ENCODE measurements at regions not wholly inside any gene's neighbourhood (a gene's known extent, or its start where the extent isn't known, plus 50 kb on each side); places are given as distances from the start of the nearest gene placed in this dataset.

DNA sequence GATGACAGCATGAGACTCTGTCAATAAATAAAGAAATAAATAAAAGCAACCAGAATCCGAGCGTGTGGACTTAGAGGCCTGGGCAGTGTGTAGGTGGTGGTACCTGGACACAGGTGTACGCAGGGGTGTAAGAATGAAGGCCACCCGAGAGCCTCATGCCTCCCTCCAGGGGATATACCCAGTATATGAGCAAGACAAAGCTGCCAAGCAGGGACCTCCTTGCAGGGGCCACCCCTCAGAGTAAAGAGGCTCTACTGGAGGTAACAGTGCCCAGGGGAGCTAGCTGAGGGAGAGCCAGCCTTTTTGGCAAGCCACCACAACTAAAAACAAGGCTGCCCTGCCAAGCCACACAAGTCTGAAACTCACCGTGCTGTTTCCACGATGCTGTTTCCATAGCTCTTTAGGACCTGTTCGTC, 179.2 kb upstream of the RAB4A start:
- no peak for DNase-seq (ENCODE audit: low read depth in 2 of 2)

DNA sequence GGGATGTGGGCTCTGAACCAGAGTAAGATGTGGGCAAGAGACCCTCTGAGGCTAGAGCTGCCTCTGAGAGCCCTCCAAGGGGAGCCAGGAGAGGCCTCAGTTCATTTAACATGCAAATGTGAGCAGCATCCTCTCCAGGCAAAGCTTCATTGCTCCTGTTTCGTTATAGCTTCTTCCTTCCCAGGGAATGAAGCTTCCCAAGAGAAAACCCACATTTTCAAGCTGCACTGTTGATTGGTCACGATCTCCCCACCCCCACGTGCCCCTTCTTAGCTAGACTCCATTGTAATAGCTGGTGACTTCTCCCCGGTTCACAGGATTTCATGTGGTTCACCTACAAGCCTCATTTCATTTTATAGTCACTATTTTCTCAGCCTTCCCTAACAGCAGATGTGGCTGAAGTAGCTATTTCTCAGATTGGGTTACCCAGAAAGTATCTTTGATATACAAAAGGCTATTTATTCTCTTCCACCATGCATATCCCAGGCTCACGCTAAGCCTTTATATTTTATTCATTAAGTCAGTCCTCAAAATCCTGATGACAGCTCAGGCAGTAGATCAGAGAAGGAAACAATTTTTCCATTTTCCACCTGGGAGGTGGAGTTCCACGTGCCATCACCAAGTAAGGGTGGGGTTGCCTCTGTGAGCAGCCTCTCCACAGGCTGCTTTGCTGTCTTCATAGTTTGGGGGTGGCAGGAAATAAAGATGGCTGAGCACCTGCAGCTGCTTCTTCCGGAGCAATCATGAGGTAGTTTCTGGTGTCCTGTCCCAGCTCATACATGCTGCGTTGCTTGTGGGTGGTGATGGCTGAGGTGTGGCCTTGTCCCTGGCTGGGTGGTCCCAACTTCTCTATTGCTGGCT, 178.3 kb upstream of the RAB4A start:
- DNase-seq (ENCODE audit: low read depth in 2 of 2): no peak

DNA sequence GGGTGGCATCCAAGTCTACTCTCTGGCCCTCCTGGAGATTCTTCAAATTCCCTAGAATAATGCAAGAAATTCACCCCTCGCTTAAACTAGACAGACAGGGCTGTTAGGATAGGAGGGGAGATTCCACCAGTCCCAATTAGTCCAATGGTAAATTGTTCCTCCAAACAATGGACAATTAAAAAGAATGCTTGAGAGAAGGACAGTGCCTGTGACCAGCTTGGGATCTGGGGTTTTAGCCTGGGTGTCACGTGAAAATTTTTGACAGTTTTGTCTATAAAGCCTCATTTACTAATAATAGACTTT, 177.7 kb upstream of the RAB4A start:
- no peak for DNase-seq (ENCODE audit: low read depth in 2 of 2)

DNA sequence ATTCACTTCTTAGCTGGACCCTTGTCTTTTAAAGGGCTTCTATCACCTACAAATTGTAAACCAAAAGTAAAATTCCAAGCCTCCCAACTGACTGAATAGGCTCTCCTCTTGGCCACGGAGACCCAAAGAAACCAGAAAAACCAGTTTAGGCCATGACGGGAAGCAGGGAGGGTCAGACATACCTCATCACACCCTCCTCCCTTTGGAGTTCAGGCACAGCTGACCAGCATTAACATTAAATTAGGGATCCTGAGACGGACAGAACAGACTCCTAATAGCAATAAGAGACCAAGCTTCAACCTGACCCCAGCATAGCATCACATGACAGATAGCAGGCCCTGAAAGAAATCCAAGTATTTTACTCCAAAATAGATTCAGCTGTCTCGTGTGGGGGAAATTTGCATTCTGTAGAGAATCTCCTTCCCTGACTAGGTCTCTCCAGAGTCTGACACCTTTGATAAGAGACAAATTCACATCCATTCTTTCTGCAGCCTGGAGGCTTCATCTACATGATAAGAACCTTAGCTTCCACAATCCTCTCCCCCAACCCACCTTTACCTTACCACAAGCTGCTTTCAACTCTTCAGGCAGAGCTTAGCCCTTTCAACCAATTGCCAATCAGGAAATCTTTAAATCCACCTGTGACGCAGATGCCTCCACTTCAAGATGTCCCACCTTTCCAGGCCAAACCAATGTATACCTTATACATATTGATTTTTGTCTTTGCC, 177.1 kb upstream of the RAB4A start:
- no peak for DNase-seq (ENCODE audit: low read depth in 2 of 2)

DNA sequence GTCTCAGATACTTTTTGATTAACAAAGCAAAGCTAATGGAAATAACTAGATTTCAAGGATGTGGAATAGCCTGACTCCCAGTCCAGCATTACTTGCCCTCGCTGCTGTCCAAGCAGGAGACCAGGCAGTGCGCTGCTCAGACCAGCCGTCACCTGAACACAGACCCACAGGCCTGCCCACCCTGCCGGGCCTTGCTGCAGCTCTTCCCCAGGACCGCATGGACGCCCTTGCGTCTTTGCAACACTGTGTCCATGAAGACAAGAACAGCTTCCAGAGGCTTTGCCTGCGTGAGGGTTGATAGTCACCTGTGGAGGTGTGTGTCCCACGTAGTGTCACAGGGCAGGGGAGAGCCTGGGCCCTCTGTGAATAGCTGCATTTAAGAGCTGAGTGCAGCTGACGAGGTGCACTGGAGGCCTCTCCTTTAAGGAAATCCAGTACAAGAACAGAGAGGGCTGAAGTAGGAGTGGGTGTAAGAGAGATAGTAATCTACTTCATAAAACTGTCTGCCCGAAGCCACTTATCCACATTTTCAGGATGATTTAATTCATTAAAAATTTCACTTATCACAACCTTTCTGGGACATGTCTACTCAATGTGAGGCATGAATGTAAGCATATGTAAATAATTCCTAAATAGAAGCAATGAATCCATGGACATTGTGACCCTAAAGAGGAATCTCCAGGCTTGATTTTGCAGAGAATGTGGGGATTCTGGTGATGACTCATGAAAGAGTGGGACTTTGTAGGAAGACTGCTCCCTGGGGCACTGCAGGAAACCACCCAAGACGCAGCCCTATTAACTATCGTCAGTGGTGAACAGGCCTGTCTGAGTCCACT, 176.2 kb upstream of the RAB4A start:
- DNase-seq (ENCODE audit: low read depth in 2 of 2): no peak

DNA sequence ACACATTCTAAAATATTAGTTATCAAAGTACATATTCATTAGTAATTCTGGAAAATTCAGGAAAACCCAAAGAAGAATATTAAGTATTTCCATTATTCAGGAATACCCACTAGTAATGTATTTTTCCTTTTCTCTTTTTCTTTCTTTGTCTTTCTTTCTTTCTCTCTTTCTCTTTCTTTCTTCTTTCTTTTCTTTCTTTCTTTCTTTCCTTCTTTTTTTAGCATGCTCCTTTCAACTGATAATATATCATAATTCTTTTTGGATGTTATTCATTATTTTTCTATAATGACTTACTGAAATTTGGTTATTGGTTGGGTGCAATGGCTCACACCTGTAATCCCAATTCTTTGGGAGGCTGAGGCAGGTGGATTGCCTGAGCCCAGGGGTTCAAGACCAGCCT, 175.6 kb upstream of the RAB4A start:
- no peak for DNase-seq (ENCODE audit: low read depth in 2 of 2)

DNA sequence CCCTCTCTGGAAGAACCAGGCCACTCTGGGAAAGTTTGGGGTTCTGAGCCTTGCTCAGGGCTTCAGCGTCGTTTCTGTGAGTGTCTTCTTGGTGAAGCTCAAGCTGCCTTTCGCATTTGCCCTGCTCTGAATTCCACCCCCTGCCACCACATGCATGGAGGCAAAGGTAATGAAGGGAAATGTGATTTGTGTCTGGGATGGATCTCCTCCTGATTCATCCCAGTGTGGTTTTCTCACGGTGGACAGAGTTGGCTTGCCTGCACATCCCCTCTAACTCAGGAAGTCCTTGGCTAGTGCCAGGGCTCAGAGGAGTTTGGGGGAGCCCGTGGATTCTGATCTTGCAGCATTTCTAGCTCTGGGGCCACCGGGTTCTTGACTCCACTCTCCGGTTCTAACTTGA, 173.6 kb upstream of the RAB4A start:
- no peak for DNase-seq (ENCODE audit: low read depth in 2 of 2)

DNA sequence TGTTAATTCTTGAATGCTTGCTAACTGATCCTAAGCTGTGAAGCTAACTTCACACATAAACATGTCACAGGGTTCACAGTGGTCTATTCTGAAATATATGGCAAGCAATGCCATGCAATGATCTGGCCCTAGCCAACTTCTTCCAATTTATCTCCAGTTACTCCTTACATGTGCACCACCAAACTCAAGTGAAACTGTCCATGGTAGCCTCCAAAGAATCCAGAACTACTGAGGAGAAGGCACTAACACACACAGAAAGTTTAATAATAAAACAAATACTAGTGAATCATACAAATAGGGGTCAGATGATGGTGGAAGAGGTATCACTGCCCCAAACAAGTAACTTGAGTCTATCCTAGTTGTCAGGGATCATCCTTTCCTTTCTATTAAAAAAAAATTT, 172.6 kb upstream of the RAB4A start:
- DNase-seq (ENCODE audit: low read depth in 2 of 2): no peak

DNA sequence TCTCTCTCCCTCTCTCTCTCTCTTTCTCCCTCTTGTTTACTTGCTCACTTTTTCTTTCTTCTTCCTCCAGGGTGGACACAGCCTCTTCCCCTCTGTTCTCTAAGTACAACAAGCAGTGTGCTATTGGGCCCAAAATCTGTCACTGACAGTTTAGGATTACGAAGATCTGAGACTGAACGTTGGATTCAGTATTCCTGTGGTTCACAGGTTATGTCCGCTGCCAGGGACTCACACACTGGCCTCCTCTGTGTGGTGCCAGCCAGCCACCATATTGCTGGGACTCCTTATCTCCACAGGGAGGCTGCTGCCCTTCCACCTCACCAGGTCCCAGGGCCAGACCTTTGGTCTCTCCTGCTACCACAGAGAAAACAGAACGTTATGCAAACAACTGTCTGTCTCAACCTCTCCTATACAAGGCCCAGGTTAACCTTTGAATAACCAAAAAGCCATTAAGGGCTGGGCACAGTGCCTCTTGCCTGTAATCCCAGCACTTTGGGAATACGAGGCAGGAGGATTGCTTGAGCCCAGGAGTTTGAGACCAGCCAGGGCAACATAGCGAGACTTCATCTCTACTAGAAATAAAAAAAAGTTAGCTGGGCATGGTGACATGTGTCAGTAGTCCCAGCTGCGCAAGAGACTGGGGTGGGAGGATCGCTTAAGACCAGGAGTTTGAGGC, 171.9 kb upstream of the RAB4A start:
- no peak for DNase-seq (ENCODE audit: low read depth in 2 of 2)

DNA sequence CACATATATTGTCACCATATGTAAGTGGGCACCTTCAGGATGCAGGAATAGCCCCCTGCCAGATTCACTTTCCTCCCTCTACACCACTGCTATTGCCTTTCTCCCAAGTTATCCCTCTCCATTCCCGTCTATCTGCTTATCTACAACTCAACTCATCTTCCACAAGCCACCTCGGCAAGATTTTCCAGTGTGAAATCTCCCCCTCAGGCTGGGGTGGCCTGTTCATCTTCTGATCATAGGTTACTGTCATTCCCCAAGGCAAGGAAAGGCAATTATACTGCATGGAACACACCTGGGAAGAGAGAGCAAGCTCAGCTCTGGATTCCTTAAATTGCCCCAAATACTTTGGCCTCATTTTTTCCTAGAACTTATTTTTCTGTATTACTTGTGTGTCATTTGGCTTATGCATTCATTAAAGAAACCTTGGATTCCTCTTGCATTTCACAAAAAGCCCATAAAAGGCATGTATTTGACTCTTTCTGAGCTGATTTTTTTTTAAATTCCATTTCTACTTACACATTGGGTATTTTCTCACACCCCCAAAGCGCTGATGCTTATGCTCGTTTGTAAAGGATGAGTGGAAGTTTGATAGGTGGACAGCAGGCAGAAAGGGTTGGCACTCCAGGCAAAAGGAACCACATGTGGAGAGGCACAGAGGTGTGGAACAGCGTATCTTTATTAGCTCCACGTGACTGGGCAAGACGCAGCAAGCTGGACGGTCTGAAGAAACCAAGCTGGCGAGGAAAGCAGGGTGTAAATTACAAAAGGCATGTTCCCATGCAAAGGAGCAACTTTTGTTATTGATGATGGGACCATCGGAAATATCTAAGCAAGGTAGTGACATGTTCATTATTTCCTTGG, 169.7 kb upstream of the RAB4A start:
- no peak for DNase-seq (ENCODE audit: low read depth in 2 of 2)

DNA sequence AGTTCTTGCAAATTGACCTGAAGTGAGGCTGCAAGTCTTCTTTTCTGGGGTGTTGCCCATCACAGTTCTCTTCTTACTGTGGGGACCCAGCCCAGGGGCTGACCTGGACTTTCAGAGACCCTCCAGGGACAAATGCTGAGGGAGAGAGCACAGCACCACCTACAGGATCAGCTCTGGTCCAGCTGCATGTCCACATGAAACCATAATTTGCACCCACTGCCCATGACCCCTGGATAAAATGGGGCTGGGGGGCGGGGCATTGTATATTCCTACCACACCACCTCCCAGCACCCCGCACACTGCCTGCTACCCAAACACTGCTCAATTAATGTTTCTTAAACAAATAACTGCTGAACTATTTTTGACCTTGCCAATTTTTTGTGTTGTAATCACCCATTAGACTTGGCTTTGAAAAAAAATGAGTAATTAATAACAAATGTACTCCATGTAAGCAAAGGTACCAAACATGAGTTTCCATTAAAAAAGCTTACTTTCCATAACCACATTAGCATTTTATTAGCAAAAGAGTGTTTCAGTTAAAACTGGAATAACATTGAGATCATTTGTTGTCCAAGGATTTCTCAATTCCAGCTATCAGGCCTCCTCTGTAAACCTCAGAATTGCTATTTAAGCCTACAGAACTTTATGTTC, 168.0 kb upstream of the RAB4A start:
- no peak for DNase-seq (ENCODE audit: low read depth in 2 of 2)

DNA sequence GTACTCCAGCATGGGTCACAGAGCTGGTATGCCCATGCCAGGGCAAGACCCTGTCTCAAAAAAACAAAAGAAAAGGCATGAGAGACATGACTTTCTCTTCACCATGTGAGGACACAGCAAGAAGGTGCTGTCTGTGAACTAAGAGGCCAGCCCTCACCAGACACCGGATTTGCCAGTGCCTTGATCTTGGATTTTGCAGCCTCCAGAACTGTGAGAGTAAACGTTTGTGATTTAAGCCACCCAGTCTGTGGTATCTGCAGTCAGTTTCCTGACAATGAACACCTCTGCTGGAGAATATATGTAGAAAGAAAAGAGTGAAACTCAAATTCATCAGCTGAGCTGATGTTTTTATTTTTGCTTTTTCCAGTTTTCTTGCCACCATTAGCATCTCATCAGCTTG, 166.3 kb upstream of the RAB4A start:
- DNase-seq (ENCODE audit: low read depth in 2 of 2): no peak

DNA sequence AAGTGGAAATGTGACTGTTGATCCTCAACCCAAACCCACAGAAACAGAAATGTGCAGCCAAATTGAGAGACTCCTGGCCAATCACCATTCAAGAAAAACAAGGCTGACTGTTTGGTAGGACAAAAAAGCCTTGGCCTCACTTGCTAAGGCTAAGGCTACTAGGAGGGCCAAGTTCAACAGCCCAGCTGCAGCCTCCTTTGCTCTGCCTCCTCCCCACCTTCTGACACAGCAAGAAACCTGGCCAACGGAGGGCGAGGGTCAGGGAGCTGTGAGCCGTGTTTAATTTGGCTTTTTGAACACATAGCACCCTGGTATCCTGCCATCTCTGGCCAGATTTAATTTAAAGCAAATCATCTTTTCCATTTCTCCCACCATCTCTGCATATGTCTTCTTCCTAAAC, 165.8 kb upstream of the RAB4A start:
- DNase-seq (ENCODE audit: low read depth in 2 of 2): no peak

DNA sequence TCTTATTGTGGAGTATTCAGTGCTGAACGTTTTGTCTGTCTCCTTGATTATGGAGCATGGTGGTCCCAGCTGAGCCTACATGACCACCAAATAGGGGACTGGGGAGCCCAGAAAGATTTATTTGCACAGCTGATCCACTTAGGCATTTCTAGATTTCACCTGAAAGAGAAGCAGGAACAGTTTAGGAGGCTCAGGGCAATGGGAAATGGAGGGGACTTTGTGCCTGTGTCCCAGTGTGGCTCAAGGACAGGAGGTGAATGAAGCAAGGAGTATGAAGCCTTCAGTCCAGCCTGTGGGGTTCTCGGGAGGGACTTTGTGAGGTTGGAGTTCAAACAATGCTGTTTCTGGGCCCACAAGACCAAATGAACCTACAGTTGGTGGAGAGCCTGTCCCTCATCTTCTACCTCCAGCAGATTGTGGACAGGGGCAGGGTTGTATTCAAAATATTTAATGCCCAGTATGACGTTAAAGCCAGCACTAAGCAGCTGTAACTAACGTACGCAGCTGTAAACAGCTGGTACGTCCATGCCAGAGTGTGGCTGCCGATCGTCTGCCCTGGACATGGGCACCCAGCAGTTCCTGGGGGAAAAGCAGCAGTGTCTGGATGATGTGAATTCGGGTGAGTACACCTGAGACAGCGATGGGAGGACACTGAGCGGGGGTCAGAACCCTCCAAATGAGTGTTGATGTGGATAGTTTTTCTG, 164.9 kb upstream of the RAB4A start:
- no peak for DNase-seq (ENCODE audit: low read depth in 2 of 2)

DNA sequence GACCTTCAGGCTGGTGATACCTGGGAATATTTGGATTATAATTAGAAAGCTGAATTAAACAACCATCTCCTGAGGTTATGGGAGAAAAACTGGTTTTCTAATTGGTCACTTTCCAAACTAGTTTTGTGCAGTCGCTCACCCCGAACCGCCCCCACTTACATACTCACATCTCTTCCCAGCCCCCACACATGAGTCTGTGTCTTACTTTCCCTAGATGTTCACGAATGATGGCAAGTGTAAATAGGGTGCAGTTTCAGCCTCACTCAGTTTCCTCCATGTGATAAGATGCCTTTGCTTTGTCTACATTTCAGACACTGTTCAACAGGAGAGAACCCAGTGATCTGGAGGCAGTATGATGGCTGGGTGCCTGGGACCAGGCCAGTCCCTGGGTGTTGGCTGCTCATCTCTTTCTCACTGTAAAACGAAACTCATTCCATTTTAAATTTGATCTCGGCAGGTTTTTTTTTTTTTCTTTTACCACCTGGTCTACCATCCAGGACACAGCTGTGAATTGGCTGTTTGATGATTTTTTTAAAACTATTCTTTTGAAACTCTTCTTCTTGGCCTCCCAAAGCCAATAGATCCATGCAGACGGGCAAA, 164.3 kb upstream of the RAB4A start:
- DNase-seq (ENCODE audit: low read depth in 2 of 2): no peak

DNA sequence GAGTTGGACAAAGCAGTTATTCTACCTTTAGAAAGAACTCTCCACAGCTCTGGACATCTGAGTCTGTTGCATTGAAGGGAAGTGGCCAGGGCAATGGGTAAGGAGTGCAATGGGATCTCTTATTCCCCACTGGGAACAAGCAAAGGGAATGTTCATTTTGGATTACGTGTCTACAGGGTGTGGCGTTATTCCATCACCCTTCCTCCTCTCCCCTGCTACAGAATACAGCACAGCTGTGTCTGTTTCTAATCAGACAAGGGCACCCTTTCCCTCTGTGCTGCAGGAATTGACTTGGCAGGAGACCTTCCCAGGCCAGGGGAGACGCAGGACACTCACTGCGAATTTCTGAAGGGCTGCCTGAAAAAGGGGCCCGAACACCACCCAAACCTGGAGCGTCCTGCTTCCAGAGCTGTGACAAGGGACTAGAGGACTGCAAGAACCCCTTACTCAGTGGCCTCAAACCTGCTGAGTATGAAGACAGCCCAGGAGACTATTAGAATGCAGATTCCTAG, 163.6 kb upstream of the RAB4A start:
- no peak for DNase-seq (ENCODE audit: low read depth in 2 of 2)

DNA sequence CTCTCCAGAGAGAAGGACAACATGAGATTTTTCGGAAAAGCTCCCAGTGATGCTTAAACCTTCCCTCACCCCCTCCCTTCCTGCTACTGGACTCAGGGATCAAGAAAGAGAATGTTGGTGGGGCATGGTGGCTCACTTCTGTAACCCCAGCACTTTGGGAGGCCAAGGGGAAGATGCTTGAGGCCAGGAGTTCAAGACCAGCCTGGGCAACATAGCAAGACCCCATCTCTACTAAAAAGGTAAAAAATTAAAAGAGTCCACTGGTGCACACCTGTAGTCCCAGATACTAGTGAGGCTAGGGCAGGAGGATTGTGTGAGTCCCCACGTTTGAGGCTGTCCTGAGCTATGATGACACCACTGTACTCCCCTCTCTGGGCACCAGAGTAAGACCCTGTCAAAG, 162.9 kb upstream of the RAB4A start:
- no peak for DNase-seq (ENCODE audit: low read depth in 2 of 2)

DNA sequence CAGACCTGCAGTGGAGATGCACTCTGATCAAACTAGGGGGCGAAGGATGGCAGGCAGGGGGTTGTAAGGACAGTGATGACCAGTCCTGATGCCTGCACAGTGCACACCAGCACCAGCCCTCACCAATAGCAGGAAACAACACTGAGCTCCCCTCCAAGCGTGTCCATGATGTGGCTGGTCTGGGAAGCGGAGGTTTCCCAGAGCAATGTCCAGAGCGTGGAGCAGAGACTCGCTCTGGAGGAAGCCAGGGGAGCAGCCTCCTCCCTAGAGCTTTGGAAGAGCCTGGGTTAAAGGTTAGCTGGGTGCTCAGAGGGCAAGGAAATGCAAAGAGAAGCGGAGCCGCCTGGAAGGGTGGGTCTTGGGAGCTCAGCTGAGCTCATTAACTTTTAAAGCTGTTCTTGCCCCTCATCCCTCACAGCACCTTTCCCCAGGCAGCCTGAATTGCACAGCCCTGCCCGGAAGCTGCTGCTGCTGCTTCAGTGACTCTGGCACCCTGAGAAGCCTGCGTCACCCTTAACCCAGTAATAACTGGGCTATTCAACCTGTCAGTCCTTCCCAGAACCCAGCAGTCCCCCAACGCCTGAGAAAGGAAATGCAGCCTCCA, 162.2 kb upstream of the RAB4A start:
- DNase-seq (ENCODE audit: low read depth in 2 of 2): no peak

DNA sequence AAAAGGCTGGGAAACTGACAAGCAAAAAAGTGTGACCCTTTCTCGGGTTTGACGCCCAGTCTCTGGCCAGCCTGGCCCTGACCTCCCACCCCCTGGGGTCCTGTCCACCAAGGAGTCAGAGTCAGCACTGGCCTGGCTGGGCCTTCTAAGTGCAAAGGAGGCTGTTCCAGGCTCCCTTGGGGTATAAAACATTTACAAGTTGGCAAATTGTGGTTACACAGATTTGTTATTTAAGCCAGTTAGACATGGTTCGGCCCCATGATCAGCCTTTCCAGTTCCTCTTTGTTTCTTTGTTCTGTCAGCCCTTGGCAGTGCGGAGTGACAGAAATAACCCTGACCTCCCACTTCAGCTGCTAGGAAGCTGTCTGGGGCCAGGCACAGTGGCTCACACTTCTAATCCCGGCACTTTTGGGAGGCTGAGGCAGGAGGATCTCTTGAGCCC, 161.6 kb upstream of the RAB4A start:
- DNase-seq (ENCODE audit: low read depth in 2 of 2): no peak

All from stimulated activated CD8-positive, alpha-beta memory T cell treated with anti-CD3 and anti-CD28 coated beads, Interleukin-2, amount 100 ng/mL, for 48 hours (primary cell).